Body of pancreas (tissue), 4 donors: ENCODE measurements at regions not wholly inside any gene's neighbourhood (a gene's known extent, or its start where the extent isn't known, plus 50 kb on each side); places are given as distances from the start of the nearest gene placed in this dataset.
"Not testable (repeated sequence)": the region's sequence is repeated elsewhere in the genome, so short reads cannot be mapped to it uniquely, and the experiment has no call there.

Experiments used
- ATAC-seq: fragments of 150-250 bp; one replicate; pipeline ENCODE4 v1.9.1; 2016
- DNase-seq, 4 donors: peaks; one replicate each; pipeline ENCODE4 v3.0.0-alpha.2; 2019
- H3K27ac ChIP-seq, 4 donors: fragments of 200-600 bp; sonication (generic); 1 replicate in 3 of 4; 2 replicates in 1 of 4; pipeline versions ENCODE4 v1.5.1 to v1.6.1; 2016 to 2019; ENCODE audit warnings: mild to moderate bottlenecking in 1 of 4, mixed read lengths in 1 of 4, moderate library complexity in 1 of 4
- H3K27me3 ChIP-seq, 2 donors: fragments of 200-600 bp; sonication (generic); one replicate each; pipeline ENCODE4 v1.6.0; 2016; ENCODE audit warnings: mild to moderate bottlenecking in 1 of 2
- H3K36me3 ChIP-seq, 2 donors: fragments of 200-600 bp; sonication (generic); replicated peaks in 1 of 2; 2 replicates each; pipeline ENCODE4 v1.5.1; 2016; ENCODE audit warnings: low read depth in 2 of 2; ENCODE audit not compliant: insufficient read depth in 1 of 2
- H3K4me1 ChIP-seq: fragments of 200-600 bp; sonication (generic); one replicate; pipeline ENCODE4 v1.6.0; 2016
- H3K4me3 ChIP-seq, 2 donors: fragments of 200-600 bp; sonication (generic); 1 replicate in 1 of 2; 2 replicates in 1 of 2; pipeline ENCODE4 v1.5.1; 2016 to 2019
- H3K9me3 ChIP-seq, 3 donors: fragments of 200-600 bp; sonication (generic); 1 replicate in 2 of 3; 2 replicates in 1 of 3; pipeline ENCODE4 v1.5.1; 2016
- POLR2A ChIP-seq, 3 donors: fragments of 450-650 bp; IDR thresholded peaks; one replicate each; pipeline ENCODE4 v1.6.1; 2016; ENCODE audit warnings: antibody characterized with exemption in 3 of 3, mild to moderate bottlenecking in 2 of 3
- WGBS, 2 donors: methylation state at CpG; one replicate each; pipeline ENCODE4 v1.1.5; 2017; 5-methylcytosine and 5-hydroxymethylcytosine counted together
- intact Hi-C: fragments of 100-400 bp; cut with DNase I; formaldehyde crosslinking; loops from one replicate; pipeline ENCODE4 v1.15.1; 2023
- TF ChIP-seq, protein P1 (sequence below), 7 experiments: fragments of 450-650 bp in 4 of 7; fragments of 200-600 bp in 3 of 7; sonication (generic) in 3 of 7; IDR thresholded peaks; one replicate each; pipeline ENCODE4 v1.5.1; 2016 to 2019; ENCODE audit warnings: antibody characterized with exemption in 7 of 7

DNA sequence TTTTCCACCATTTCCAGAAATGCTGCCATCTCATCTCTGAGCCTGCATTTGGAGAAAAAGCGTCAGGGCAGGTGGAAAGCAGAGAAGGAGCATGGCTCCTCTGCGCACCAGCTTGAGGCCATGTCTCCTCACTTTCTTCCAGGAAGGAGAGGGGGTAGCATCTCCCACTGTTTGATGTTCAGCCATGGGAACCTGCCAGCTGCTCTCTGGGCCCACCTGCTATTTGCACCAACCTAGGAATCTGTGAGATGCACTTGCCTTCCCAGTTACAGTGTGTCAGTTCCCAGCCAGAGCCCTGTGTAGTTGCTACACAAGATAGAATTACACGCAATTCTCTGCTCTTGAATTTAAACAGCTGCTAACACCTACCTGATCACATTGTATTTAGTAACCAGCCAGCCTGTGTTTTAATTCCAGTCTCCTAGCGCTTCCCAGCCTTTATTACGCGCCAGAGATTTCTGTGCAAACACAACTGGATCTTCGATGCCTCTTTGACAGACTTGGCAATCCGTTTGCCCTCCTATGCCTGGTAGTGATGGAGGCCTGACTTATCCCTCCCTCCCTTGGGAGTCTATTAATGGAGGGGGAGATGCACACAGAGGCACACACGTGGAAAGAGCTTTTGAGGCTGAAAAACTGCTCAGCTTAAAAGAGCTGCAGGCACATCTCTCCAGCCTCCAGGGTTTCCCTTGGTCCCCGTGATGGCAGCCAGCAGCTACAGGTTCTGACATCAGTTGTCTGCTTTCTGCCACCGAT is 98.1 kb upstream of the SEC14L1 start:
- intact Hi-C loops = no loop called here
- TF ChIP-seq POLR2A (IDR thresholded peaks at IDR 0.05) = no peak
- TF ChIP-seq, protein P1, sequence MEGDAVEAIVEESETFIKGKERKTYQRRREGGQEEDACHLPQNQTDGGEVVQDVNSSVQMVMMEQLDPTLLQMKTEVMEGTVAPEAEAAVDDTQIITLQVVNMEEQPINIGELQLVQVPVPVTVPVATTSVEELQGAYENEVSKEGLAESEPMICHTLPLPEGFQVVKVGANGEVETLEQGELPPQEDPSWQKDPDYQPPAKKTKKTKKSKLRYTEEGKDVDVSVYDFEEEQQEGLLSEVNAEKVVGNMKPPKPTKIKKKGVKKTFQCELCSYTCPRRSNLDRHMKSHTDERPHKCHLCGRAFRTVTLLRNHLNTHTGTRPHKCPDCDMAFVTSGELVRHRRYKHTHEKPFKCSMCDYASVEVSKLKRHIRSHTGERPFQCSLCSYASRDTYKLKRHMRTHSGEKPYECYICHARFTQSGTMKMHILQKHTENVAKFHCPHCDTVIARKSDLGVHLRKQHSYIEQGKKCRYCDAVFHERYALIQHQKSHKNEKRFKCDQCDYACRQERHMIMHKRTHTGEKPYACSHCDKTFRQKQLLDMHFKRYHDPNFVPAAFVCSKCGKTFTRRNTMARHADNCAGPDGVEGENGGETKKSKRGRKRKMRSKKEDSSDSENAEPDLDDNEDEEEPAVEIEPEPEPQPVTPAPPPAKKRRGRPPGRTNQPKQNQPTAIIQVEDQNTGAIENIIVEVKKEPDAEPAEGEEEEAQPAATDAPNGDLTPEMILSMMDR (IDR thresholded peaks at IDR 0.05) = no peak

DNA sequence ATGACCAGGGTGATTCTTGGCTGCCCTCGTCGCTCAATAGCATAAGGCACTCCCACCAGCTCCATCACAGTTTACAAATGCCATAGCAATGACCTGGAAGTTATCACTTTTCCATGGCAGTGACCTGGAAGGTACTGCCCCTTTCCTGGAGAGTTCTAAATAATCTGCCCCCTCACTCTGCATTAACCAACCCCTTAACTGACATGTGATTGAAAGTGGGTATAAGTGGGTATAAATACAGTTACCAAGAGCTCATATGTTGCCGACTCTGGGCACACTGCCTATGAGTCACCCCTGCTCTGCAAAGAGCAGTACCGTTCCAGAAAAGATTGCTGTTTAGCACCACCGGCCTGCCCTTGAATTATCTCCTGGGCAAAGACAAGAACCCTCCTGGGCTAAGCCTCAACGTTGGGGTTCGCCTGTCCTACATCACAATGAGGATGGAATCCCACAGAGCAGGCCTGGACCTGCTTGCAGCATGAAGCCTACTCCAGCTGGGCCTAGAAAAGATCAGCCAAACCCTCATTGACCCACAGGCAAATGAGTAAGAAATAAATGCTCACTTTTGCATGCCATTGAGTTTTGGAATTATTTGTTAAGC is 95.2 kb upstream of the SEC14L1 start:
- no peaks in the 10 kb centered on the region for H3K27me3 ChIP-seq
- ATAC-seq = no peak
- no peak for DNase-seq
- no peak overlapping the region for H3K27ac ChIP-seq
- no peak overlapping the region for H3K4me3 ChIP-seq
- intact Hi-C loops = no loop called here
- WGBS, 2 donors = 87% methylated on average over 5 to 7 of the region's 7 CpGs
- no peaks in the 10 kb centered on the region for H3K36me3 ChIP-seq
- H3K4me1 ChIP-seq = no peaks in the 10 kb centered on the region
- TF ChIP-seq POLR2A (IDR thresholded peaks at IDR 0.05) = no peak
- TF ChIP-seq, protein P1 (IDR thresholded peaks at IDR 0.05) = no peak
- no peaks in the 10 kb centered on the region for H3K9me3 ChIP-seq

More for the DNA sequence above, 98.1 kb upstream of the SEC14L1 start:
- no peak for DNase-seq
- H3K4me1 ChIP-seq = no peaks in the 10 kb centered on the region
- 43 to 46% methylated on average over 7 to 11 of the region's 11 CpGs for WGBS, 2 donors
- H3K27me3 ChIP-seq = no peaks in the 10 kb centered on the region
- H3K9me3 ChIP-seq = no peaks in the 10 kb centered on the region
- no peak overlapping the region for H3K27ac ChIP-seq
- ATAC-seq = no peak
- no peak overlapping the region for H3K4me3 ChIP-seq
- no peaks in the 10 kb centered on the region for H3K36me3 ChIP-seq

DNA sequence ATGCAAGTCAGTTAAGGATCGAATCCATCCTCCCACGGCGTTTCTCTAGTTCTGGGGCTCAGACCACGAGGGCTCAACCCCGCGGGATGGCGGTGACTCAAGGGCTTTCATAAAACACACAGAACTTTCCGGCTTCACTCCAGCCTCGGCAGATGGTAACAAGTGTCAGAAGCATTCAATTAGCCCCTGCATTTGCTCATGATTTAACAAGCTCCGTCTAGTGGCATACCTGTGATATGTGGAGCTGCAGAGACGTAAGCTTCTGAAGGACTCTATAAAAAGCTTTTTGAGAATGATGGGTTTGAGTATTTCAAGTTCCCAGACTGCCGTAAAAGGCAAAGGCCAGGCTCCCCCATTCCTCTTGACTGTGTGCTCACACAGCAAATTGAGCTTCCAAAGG is 91.3 kb upstream of the SEC14L1 start:
- H3K4me3 ChIP-seq = no peak overlapping the region
- TF ChIP-seq, protein P1 (IDR thresholded peaks at IDR 0.05) = no peak
- TF ChIP-seq POLR2A (IDR thresholded peaks at IDR 0.05) = no peak
- H3K36me3 ChIP-seq = no peaks in the 10 kb centered on the region
- no peaks in the 10 kb centered on the region for H3K9me3 ChIP-seq
- WGBS, 2 donors = 48 to 49% methylated on average over 12 of the region's 12 CpGs
- no peaks in the 10 kb centered on the region for H3K4me1 ChIP-seq
- intact Hi-C loops = no loop called here
- H3K27me3 ChIP-seq = no peaks in the 10 kb centered on the region
- DNase-seq (no peak), ATAC-seq (no peak)
- no peak overlapping the region for H3K27ac ChIP-seq

DNA sequence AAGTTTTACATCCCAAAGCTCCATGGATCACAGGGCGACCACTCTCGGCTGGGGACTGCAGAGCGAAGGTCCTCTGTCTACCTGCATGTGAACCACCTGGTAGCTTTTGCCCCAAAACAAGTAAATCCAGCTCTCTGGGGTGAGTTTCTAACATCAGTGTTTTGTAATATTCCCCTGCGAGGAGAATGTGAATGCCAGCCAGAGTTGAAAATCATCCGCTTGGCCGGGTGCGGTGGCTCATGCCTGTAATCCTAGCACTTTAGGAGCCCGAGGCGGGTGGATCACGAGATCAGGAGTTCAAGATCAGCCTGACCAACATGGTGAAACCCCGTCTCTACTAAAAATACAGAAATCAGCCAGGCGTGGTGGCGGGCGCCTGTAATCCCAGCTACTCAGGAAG is 89.9 kb upstream of the SEC14L1 start:
- not testable (repeated sequence) for H3K4me1 ChIP-seq, H3K36me3 ChIP-seq, H3K27ac ChIP-seq, H3K9me3 ChIP-seq, DNase-seq, ATAC-seq, H3K27me3 ChIP-seq, H3K4me3 ChIP-seq
- 77% methylated on average over 11 to 14 of the region's 14 CpGs for WGBS, 2 donors
- intact Hi-C loops = loop anchor here (5.0 kb wide), 1 partner anchor 179 kb away; no protein-coding TSS in a partner anchor

DNA sequence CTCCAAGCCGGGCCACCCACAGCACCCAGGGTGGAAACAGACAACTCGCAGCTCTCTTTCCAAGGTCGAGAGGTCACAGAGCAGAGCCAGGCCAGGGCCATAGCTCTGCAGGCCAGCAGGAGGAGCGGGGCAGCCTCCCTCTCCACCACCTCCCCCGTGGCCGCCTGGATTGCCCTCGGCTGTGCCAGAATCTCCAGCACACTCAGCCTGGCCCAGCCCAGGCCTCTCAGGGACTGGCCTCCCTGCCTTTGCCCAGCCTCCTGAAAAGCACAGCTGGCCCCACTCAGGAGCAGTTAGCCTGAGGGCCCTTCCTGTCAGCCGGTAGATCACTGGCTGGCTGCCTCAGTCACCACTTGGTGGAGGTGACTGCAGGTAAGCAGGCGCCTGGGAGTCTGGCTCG is 85.8 kb upstream of the SEC14L1 start:
- Histone ChIP-seq H3K4me1 (no peaks in the 10 kb centered on the region), H3K4me3 (no peak overlapping the region), H3K27me3 (no peaks in the 10 kb centered on the region), H3K9me3 (no peaks in the 10 kb centered on the region), H3K27ac (no peak overlapping the region), H3K36me3 (no peaks in the 10 kb centered on the region)
- TF ChIP-seq POLR2A (IDR thresholded peaks at IDR 0.05) = no peak
- TF ChIP-seq, protein P1 (IDR thresholded peaks at IDR 0.05) = no peak
- WGBS, 2 donors = 57% methylated on average over 6 to 10 of the region's 10 CpGs
- DNase-seq (no peak), ATAC-seq (no peak)
- intact Hi-C loops = loop anchor here (5.0 kb wide), 1 partner anchor 183 kb away; no protein-coding TSS in a partner anchor
